GM21786 (cell line): ENCODE measurements at regions not wholly inside any gene's neighbourhood (a gene's known extent, or its start where the extent isn't known, plus 50 kb on each side); places are given as distances from the start of the nearest gene placed in this dataset.

Experiments
- ATAC-seq: cut with Tn5 transposase; IDR thresholded peaks from one replicate; pipeline ENCODE4 v1.9.1; 2021; ENCODE audit not compliant: unreplicated experiment

DNA sequence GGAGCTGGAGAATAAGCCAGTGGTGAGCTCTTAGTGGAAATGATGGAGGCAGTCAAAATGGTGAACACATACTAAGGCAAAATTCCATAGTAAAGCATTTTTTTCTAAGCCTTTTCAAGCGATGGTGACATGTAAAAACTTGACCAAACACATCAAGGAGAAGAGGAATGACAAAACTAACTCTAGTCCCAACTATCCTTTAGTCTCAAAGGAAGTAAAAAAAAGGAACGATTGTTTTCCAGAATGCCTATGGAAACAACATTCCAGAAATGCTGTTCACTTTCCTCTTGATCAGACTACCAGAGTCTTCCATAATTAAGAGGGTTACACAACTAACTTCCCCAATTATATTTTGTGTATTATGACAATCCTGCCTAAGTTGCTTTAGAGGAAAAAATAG is 715.6 kb downstream of the EPHA4 start:
- no peak for ATAC-seq

- ATAC-seq, result no peak
Measured at GRCh38 chr2:220857368-220857767, 714.7 kb downstream of the EPHA4 start.

- no peak for ATAC-seq
Measured at GRCh38 chr2:220858101-220858500, 714.0 kb downstream of the EPHA4 start.

- ATAC-seq, result no peak
Measured at GRCh38 chr2:220871909-220872308, 700.2 kb downstream of the EPHA4 start.

DNA sequence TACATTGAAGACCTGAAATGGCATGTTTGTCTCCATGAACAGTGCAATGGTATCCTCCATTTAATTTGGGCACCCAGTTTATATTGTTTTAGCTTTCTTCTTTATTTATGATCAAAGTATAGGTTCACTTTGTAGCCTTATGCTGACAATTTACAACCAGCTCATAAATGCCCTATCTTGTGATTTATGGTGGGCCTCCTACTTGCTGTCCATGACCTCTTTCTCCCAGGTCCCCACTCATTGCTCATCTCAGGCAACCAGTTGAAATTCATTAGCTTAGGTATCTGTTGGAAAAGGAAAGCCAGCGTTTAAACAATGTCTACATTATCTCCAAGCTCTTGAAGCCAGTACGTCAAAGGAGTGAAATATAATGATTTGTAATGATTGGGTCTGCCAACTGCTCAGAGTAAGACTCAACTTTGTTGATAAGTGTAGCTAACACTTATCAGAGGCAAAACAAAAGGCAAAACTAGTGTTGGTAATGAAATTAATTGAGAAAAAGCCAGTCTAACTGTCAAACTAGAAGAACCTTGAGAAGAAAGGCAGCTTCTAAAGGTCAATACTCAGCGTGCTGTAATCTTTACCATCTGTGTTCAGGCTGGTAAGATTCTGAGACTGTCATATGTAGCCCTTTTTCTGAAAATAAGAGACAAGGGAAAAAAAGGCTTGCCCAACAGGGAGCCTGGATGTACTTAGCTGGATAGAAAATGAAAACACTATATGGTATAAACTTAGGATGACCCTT is 695.9 kb downstream of the EPHA4 start:
- ATAC-seq, result no peak

GRCh38 chr2:220877491-220877890 is 694.6 kb downstream of the EPHA4 start:
- no peak for ATAC-seq

- ATAC-seq, result no peak
Measured at GRCh38 chr2:220877897-220878296, 694.2 kb downstream of the EPHA4 start.

DNA sequence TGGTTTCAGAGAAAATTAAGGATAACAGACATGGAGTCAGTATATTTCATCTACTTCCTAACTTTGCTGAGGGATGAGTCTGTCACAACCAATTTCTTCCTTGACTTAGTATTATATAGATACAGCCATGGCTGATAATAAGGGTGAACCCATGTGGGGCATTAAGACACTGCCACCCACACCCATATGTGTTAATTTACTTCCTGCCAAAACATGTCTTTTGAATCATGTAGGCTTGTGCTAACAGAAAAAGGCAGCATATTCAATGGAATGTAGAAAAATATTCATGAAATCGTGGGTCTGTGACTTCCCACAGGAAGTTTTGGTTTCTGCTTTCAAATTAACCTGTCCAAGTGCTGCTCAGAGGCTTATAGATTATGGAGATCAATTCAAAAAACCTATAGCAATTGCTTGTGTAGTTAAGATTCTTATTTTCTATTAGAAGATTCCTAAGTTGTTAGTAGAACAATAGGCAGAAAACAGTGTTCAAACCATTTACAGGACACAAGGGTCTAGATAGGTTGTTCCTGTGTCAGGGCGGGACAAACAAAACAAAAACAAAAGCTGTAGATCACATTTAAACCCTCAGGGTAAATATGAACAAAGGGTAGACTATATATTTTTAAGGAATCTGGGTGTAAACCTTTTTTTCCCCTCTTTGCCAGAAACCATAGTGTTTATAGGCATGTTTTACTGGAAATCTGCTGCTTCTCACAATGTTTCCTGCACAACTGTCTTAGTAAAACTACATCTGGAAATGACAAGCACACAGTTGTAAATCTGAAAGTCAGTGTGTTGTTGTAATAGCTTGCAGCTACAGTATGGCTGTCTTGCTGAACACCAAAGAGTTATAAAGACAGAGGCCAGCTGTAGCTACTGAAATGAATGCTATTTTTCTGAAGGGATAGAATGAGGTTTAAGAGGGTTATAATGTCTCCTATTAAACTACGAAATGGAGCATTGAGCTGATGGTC is 691.2 kb downstream of the EPHA4 start:
- ATAC-seq, result no peak

GRCh38 chr2:220882507-220882906 is 689.6 kb downstream of the EPHA4 start:
- ATAC-seq, result no peak

DNA sequence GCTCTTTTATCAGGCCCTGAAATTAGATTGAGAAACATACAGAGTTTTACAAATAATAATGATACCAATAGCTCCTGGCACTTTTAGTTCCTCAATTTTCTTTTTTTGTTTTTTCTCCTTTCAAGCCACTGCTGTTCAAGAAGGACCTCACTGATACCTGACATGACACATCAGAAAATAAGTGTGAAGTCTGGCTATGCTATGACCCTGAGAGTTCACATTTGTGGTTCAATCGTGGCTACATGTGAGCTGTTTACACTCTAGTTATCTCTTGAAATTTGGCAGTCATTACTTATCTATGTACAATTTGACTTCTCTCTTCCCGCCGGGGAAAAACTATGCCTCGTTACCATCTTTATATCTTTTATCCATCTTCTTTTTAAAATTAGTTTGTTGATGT is 686.5 kb downstream of the EPHA4 start:
- no peak for ATAC-seq

GRCh38 chr2:220887271-220887870 is 684.7 kb downstream of the EPHA4 start:
- no peak for ATAC-seq

DNA sequence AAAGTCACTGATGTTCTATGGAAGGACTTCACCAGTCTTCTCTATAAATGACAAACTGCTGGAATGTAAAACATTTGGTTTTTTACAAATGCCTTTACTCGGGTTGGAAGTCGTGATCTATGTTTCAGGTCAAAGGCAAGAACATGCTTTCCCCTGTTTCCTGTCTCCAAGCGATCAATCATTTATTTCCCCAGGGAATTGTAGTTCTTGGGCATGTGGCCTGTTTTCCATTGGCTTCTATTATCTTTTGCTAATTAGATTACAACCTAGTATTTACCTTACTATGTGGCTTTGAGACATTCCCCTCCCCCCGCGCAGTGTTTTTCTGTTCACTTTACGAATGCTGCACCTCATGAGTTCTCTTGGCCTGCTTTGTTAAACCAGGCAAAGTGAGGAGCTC is 684.2 kb downstream of the EPHA4 start:
- no peak for ATAC-seq

DNA sequence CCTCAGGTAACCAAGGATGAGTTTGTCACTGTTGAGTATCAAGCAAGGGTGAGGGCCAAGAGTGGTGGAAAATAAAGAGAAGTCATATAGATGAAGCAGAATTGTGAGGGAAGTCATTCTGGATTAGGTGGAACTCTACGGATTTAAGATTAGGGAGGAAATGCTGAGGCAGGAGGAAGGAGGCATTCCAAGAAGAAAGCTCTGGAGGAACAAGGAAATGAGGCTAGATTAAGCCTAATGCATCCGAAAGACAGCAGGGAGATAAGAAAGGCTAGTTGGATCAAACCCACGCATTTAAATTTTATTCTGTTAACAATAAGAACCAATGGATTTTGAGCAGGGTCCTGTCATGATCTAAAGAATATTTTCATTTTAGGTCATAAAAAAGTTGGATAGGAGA is 681.2 kb downstream of the EPHA4 start:
- ATAC-seq, result no peak

DNA sequence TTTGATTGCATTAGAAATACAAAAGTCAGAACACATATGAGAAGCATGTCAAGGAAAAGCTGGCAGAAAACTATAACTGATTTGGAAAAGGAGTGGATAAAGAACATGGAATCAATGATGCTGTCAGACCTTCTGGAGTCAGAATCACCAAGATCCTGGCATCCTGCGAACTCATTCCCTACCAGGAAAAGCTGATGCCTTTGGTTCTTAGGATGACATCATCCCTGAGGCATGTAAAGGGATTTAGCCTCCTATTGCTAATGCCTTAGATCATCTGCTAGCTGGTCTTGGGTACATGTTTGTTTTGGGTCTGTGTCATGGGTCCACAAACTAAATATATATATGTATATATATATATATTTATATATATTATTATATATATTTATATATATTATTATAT is 680.7 kb downstream of the EPHA4 start:
- ATAC-seq, result no peak

- ATAC-seq, result no peak
Measured at GRCh38 chr2:220892018-220892634, 680.0 kb downstream of the EPHA4 start.

GRCh38 chr2:220893411-220893810 is 678.7 kb downstream of the EPHA4 start:
- ATAC-seq, result no peak

DNA sequence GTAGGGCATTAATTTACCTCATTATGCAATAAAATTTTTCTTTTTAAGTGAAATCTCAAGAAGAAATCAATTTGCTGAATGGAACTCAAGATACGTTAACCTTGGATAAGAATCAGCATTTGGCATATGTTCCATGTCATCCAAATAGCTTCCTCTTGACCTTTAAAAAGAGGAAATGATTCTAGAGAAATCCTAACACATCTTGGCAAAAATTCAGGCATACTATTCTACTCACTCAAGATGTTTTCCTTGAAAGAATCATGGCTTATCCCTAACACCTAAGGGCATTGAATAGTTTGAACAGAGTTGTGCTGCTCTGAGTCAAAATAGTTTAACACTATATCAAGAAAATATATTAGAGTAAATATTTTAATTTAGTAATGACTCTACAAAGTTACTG is 678.0 kb downstream of the EPHA4 start:
- ATAC-seq, result no peak

- no peak for ATAC-seq
Measured at GRCh38 chr2:220899492-220899891, 672.6 kb downstream of the EPHA4 start.

DNA sequence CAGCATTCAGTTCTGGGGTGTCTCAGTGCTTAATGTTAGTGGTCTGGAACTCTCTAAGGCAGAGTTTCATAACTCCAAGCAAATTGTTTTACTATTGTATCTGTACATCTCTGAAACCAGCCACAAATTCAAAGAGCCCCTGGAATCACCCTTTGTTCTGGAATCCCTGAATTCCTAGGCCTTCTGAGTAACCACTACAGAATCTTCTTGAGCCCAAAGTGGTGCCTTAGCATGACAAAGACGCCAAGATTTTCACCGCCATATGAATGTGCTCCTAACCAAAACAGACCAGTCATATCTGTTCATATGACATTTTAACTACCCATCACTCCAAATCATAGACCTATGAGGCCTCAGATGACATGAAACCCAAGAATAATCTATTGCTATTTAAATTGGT is 668.1 kb downstream of the EPHA4 start:
- no peak for ATAC-seq

- no peak for ATAC-seq
Measured at GRCh38 chr2:220913384-220913783, 658.7 kb downstream of the EPHA4 start.

GRCh38 chr2:220915092-220915623 is 656.9 kb downstream of the EPHA4 start:
- ATAC-seq, result no peak
